ENCODE measurements at regions not wholly inside any gene's neighbourhood (a gene's known extent, or its start where the extent isn't known, plus 50 kb on each side); places are given as distances from the start of the nearest gene placed in this dataset.

DNA sequence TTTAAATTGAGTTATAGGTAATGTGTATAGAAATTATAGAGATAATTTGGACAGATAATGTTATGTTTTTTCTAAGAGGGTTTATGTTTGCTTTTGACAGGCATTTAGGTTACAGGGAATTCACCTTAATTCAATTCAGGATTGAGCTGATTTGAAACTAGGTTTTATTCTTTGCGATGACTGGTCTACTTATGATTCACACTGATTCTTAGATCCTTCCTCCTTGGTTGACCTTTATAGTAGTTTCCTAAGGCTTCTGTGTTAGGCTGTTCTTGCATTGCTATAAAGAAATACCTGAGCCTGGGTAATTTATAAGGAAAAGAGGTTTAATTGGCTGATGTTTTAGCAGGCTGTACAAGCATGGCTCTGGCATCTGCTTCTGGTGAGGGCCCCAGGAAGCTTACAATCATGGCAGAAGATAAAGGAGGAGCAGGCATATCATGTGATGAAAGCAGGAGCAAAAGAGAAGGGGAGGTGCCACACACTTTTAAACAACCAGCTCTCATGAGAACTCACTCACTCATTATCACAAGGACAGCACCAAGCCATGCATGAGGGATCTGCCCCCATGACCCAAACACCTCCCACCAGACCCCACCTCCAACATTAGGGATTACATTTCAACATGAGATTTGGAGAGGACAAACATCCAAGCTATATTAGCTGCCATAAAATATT lies 155.0 kb upstream of the SFRP2 start (continued):
- no peak for TF ChIP-seq SUPT20H (IDR thresholded peaks at IDR 0.05; ENCODE audit: borderline replicate concordance, control insufficient read depth, low read depth, low read length)
- no peak for TF ChIP-seq ZNF687 (IDR thresholded peaks at IDR 0.05)
- TF ChIP-seq ZNF622 (IDR thresholded peaks at IDR 0.05): no peak

DNA sequence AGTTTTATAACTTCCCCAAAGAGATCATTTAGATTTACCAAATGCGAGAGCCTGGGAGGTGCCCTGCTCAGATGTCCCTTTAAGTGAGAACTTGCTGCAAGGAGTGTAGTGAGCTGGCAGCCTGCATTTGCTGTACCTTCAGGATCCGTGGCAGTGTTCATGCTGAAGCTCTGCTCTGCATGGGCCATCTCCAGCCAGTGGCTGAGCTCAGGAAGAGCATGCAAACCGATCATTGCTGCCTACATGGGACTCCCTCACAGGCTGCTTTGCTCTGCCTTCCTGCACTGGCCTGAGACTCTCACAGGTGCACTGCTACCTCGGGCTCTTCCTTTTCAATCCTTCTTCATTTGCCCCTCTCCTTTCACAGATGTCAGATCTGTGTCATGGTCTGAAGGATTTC lies 152.0 kb upstream of the SFRP2 start:
- ChIA-PET POLR2A (no interaction called here), SMC1A (ENCODE audit: uncharacterized antibody, unreplicated experiment) (interaction anchor here (0.9 to 1.9 kb wide), 2 partner anchors 9 kb away, joined by 3 to 4 read pairs; no protein-coding TSS in a partner anchor), CTCF (no interaction called here), RAD21 (ENCODE audit: unreplicated experiment) (no interaction called here)
- FAIRE-seq (no peak), ATAC-seq (no peak), DNase-seq (ENCODE audit: low read depth, low spot score) (no peak)
- 8% methylated on average over 4 of the region's 4 CpGs for WGBS (ENCODE audit: insufficient coverage, insufficient replicate concordance, low lambda C conversion rate, missing lambda C conversion rate)
- BruUV-seq (replicated peaks): no TSS peak
- Histone ChIP-seq H3K4me3 (no peak overlapping the region), H3K27me3 (replicated peaks in 1 of 2; ENCODE audit: control insufficient read depth in 2 of 2, insufficient read depth in 2 of 2, low read length in 1 of 2) (0 out of 4 replicates have a peak, but pooled peaks cover 0 to 2% of the 10 kb centered on the region in 2 experiments), H3K4me2 (ENCODE audit: control insufficient read depth, insufficient read depth) (no peak overlapping the region), H4K20me1 (ENCODE audit: control insufficient read depth, insufficient read depth) (no peaks in the 10 kb centered on the region), H3K27ac (ENCODE audit: control insufficient read depth, insufficient read depth) (no peak overlapping the region), H3K9ac (ENCODE audit: control insufficient read depth, insufficient read depth, low read length) (no peak overlapping the region), H3K4me1 (ENCODE audit: control insufficient read depth, insufficient read depth, low read length) (no peaks in the 10 kb centered on the region), H3K36me3 (ENCODE audit: control insufficient read depth in 2 of 2, insufficient read depth in 2 of 2, low read length in 1 of 2) (no peaks in the 10 kb centered on the region), H3K79me2 (ENCODE audit: control insufficient read depth, insufficient read depth, low read length) (no peaks in the 10 kb centered on the region), H2AFZ (ENCODE audit: control insufficient read depth, low read depth, low read length) (no peak overlapping the region), H3K9me3 (replicated peaks; ENCODE audit: control insufficient read depth, insufficient read depth, low read length) (no peaks in the 10 kb centered on the region)
- intact Hi-C loops (cut with micrococcal nuclease; ENCODE audit: unreplicated experiment) (no loop called here), in situ Hi-C loops (cut with MboI) (no loop called here)
- TF ChIP-seq RAD21 (IDR thresholded peaks at IDR 0.05; ENCODE audit: insufficient read depth, low read depth, low read length) (no peak), NFYA (IDR thresholded peaks at IDR 0.05; ENCODE audit: borderline replicate concordance, low read depth, low read length) (no peak), CHD1 (IDR thresholded peaks at IDR 0.05; ENCODE audit: low read depth, low read length) (no peak), PRDM15 (CRISPR knock-in tag; IDR thresholded peaks at IDR 0.05) (no peak), CBFB (IDR thresholded peaks at IDR 0.05; ENCODE audit: low read depth) (no peak), SKIL (IDR thresholded peaks at IDR 0.05; ENCODE audit: low read depth, poor library complexity, severe bottlenecking) (no peak), KAT2A (conservative IDR thresholded peaks at IDR 0.05; ENCODE audit: control insufficient read depth, low read depth, low read length) (no peak), SP1 (IDR thresholded peaks at IDR 0.05; ENCODE audit: low read depth, low read length) (no peak), MYC (IDR thresholded peaks at IDR 0.05; ENCODE audit: insufficient read depth, insufficient read length, insufficient replicate concordance, low read length, severe bottlenecking) (no peak)
